GM23338 (cell line): ENCODE measurements at regions not wholly inside any gene's neighbourhood (a gene's known extent, or its start where the extent isn't known, plus 50 kb on each side); places are given as distances from the start of the nearest gene placed in this dataset.

Source experiments
- ATAC-seq: fragments of 200-7000 bp; cut with Tn5 transposase; 3 replicates; pipeline ENCODE4 v1.9.1; 2020
- DNase-seq: peaks from one replicate; pipeline ENCODE4 v3.0.0-alpha.2; 2015; ENCODE audit warnings: low spot score
- H2AFZ ChIP-seq: fragments of 200-600 bp; sonication (generic); 2 replicates; pipeline ENCODE4 v1.8.0; 2016; ENCODE audit warnings: antibody characterized with exemption, mild to moderate bottlenecking, moderate library complexity
- H3F3A ChIP-seq: fragments of 200-600 bp; sonication (generic); replicated peaks from 2 replicates; pipeline ENCODE4 v1.8.0; 2017; ENCODE audit warnings: antibody characterized with exemption, mixed run types, low read depth
- H3K27ac ChIP-seq: fragments of 200-600 bp; sonication (generic); 2 replicates; pipeline ENCODE4 v1.6.1; 2016; ENCODE audit warnings: low read depth
- H3K27me3 ChIP-seq: fragments of 200-600 bp; sonication (generic); 2 replicates; pipeline ENCODE4 v1.8.0; 2016; ENCODE audit warnings: mild to moderate bottlenecking, mixed run types, moderate library complexity; ENCODE audit not compliant: insufficient read depth
- H3K36me3 ChIP-seq: fragments of 200-600 bp; sonication (generic); 2 replicates; pipeline ENCODE4 v1.8.0; 2016; ENCODE audit warnings: mild to moderate bottlenecking; ENCODE audit not compliant: insufficient read depth
- H3K4me1 ChIP-seq: fragments of 200-600 bp; sonication (generic); 2 replicates; pipeline ENCODE4 v1.8.0; 2016; ENCODE audit warnings: mild to moderate bottlenecking, moderate library complexity; ENCODE audit not compliant: insufficient read depth
- H3K4me2 ChIP-seq: fragments of 200-600 bp; sonication (generic); 2 replicates; pipeline ENCODE4 v1.7.1; 2017; ENCODE audit warnings: mixed run types
- H3K4me3 ChIP-seq: fragments of 200-600 bp; sonication (generic); 2 replicates; pipeline ENCODE4 v1.6.1; 2016; ENCODE audit warnings: mixed run types
- H3K79me2 ChIP-seq: fragments of 200-600 bp; sonication (generic); replicated peaks from 2 replicates; pipeline ENCODE4 v1.8.0; 2017; ENCODE audit warnings: mild to moderate bottlenecking; ENCODE audit not compliant: insufficient read depth
- H3K9me2 ChIP-seq: fragments of 200-600 bp; sonication (generic); 2 replicates; pipeline ENCODE4 v1.8.0; 2017; ENCODE audit not compliant: insufficient read depth
- H4K20me1 ChIP-seq: fragments of 200-600 bp; sonication (generic); replicated peaks from 2 replicates; pipeline ENCODE4 v1.8.0; 2017; ENCODE audit warnings: mild to moderate bottlenecking; ENCODE audit not compliant: insufficient read depth
- H3K27ac Mint-ChIP-seq: 2 replicates; pipeline ENCODE4 v1.8.0; 2020; ENCODE audit warnings: inconsistent platforms, mild to moderate bottlenecking, moderate library complexity, mixed read lengths
- H3K27me3 Mint-ChIP-seq: 3 replicates; pipeline ENCODE4 v1.8.0; 2022; ENCODE audit warnings: low read depth, mild to moderate bottlenecking, moderate library complexity, mixed read lengths, inconsistent platforms; ENCODE audit not compliant: insufficient read depth, poor library complexity
- H3K36me3 Mint-ChIP-seq: 3 replicates; pipeline ENCODE4 v1.8.0; 2021; ENCODE audit warnings: low read depth, mild to moderate bottlenecking, inconsistent platforms, moderate library complexity, mixed read lengths
- H3K4me1 Mint-ChIP-seq: 3 replicates; pipeline ENCODE4 v1.8.0; 2020; ENCODE audit warnings: mild to moderate bottlenecking, inconsistent platforms, mixed read lengths
- H3K4me3 Mint-ChIP-seq: 3 replicates; pipeline ENCODE4 v1.8.0; 2021; ENCODE audit warnings: moderate library complexity, mild to moderate bottlenecking, inconsistent platforms, mixed read lengths
- H3K9me3 Mint-ChIP-seq: 3 replicates; pipeline ENCODE4 v1.8.0; 2020; ENCODE audit warnings: moderate library complexity, mild to moderate bottlenecking, inconsistent platforms, mixed read lengths
- CREB1 ChIP-seq: fragments of 250-450 bp; sonication (Bioruptor Pico); IDR thresholded peaks from 2 replicates; pipeline ENCODE4 v1.5.0; 2020; ENCODE audit warnings: low read depth, mild to moderate bottlenecking, moderate library complexity
- CTCF ChIP-seq, 2 experiments: fragments of 200-600 bp in 1 of 2; sonication (generic) in 1 of 2; conservative IDR thresholded peaks; 2 replicates each; pipeline versions ENCODE4 v1.5.1 to v1.6.1; 2016 to 2017; ENCODE audit warnings: antibody characterized with exemption in 2 of 2, low read depth in 2 of 2, mild to moderate bottlenecking in 2 of 2, moderate library complexity in 1 of 2
- ETS1 ChIP-seq: IDR thresholded peaks from 2 replicates; pipeline ENCODE4 v1.6.1; 2016; ENCODE audit warnings: antibody characterized with exemption
- EZH2 ChIP-seq: fragments of 200-600 bp; sonication (generic); IDR thresholded peaks from one replicate; pipeline ENCODE4 v1.8.0; 2017; ENCODE audit warnings: antibody characterized with exemption, mild to moderate bottlenecking, low read depth; ENCODE audit not compliant: unreplicated experiment
- EZH2phosphoT487 ChIP-seq: fragments of 200-600 bp; sonication (generic); IDR thresholded peaks from one replicate; pipeline ENCODE4 v1.8.1; 2018; ENCODE audit warnings: antibody characterized with exemption; ENCODE audit not compliant: unreplicated experiment
- JUNB ChIP-seq: IDR thresholded peaks from one replicate; pipeline ENCODE4 v1.6.1; 2016; ENCODE audit warnings: antibody characterized with exemption; ENCODE audit not compliant: unreplicated experiment
- NANOG ChIP-seq: IDR thresholded peaks from 2 replicates; pipeline ENCODE4 v1.6.1; 2016; ENCODE audit warnings: antibody characterized with exemption, borderline replicate concordance
- POLR2AphosphoS5 ChIP-seq: IDR thresholded peaks from 2 replicates; pipeline ENCODE4 v1.6.1; 2016; ENCODE audit warnings: antibody characterized with exemption, low read depth
- REST ChIP-seq: IDR thresholded peaks from one replicate; pipeline ENCODE4 v1.6.1; 2018; ENCODE audit warnings: antibody characterized with exemption; ENCODE audit not compliant: unreplicated experiment
- STAT1 ChIP-seq: IDR thresholded peaks from one replicate; pipeline ENCODE4 v1.6.1; 2016; ENCODE audit warnings: antibody characterized with exemption; ENCODE audit not compliant: unreplicated experiment
- ZNF114 ChIP-seq: fragments of 250-450 bp; sonication (Bioruptor Pico); IDR thresholded peaks from 2 replicates; pipeline ENCODE4 v1.5.0; 2020; ENCODE audit warnings: mild to moderate bottlenecking, moderate library complexity
- ZNF331 ChIP-seq: fragments of 250-450 bp; sonication (Bioruptor Pico); IDR thresholded peaks from 2 replicates; pipeline ENCODE4 v1.5.0; 2020; ENCODE audit warnings: low read depth, mild to moderate bottlenecking, moderate library complexity
- ZNF462 ChIP-seq: fragments of 250-450 bp; sonication (Bioruptor Pico); IDR thresholded peaks from 2 replicates; pipeline ENCODE4 v1.5.0; 2020; ENCODE audit warnings: mild to moderate bottlenecking, moderate library complexity

- no peaks in the 10 kb centered on the region for H3K9me3 Mint-ChIP-seq
- H3K4me3 ChIP-seq: no peak overlapping the region
- no peaks in the 10 kb centered on the region for H3K4me1 ChIP-seq
- H4K20me1 ChIP-seq: no peaks in the 10 kb centered on the region
- no peaks in the 10 kb centered on the region for H3K27me3 ChIP-seq
- H3K9me2 ChIP-seq: no peaks in the 10 kb centered on the region
- H2AFZ ChIP-seq: no peak overlapping the region
- no peaks in the 10 kb centered on the region for H3F3A ChIP-seq
- no peak for TF ChIP-seq STAT1
- no peak for TF ChIP-seq NANOG
- TF ChIP-seq REST: no peak
- TF ChIP-seq EZH2phosphoT487: no peak
- TF ChIP-seq CTCF (conservative IDR thresholded peaks at IDR 0.05; ENCODE audit: low read depth in 2 of 2): no peak
- no peak for TF ChIP-seq CREB1
- TF ChIP-seq ZNF331: no peak
- TF ChIP-seq ETS1: no peak
- no peak for TF ChIP-seq ZNF114 (CRISPR knock-in tag)
- no peak for TF ChIP-seq ZNF462 (CRISPR knock-in tag)
- TF ChIP-seq POLR2AphosphoS5: no peak
- no peak for TF ChIP-seq EZH2
- no peak for TF ChIP-seq JUNB
- no peaks in the 10 kb centered on the region for H3K4me1 Mint-ChIP-seq
- H3K36me3 ChIP-seq: no peaks in the 10 kb centered on the region
- peaks cover 4% of the 10 kb centered on the region for H3K27me3 Mint-ChIP-seq
- no peak overlapping the region for H3K27ac Mint-ChIP-seq
- DNase-seq (no peak), ATAC-seq (no peak)
- no peak overlapping the region for H3K27ac ChIP-seq
- no peaks in the 10 kb centered on the region for H3K79me2 ChIP-seq
- H3K4me2 ChIP-seq: no peak overlapping the region
- H3K4me3 Mint-ChIP-seq: no peak overlapping the region
- H3K36me3 Mint-ChIP-seq: no peaks in the 10 kb centered on the region
Observed at GRCh38 chr3:166481340-166481739, 644.1 kb upstream of the BCHE start.
